ENCODE measurements at regions not wholly inside any gene's neighbourhood (a gene's known extent, or its start where the extent isn't known, plus 50 kb on each side); places are given as distances from the start of the nearest gene placed in this dataset.

- no peak overlapping the region for H3K27ac Mint-ChIP-seq
These were observed 79.8 kb upstream of the PPP1R2C start for GRCh38 chrX:42857766-42858165.

GRCh38 chrX:42869011-42869410, 91.0 kb upstream of the PPP1R2C start:
- no peak overlapping the region for H3K27ac Mint-ChIP-seq

More at GRCh38 chrX:42857766-42858165, 79.8 kb upstream of the PPP1R2C start:
- no peak for ATAC-seq (ENCODE audit: low read depth in 2 of 2)
- H3K9me3 ChIP-seq (ENCODE audit: control insufficient read depth in 2 of 2, low read length in 2 of 2), result no peaks in the 10 kb centered on the region
- Mint-ChIP-seq H3K27me3 (no peaks in the 10 kb centered on the region), H3K4me1 (peaks cover 0 to 7% (median 5%) of the 10 kb centered on the region in 4 donors), H3K4me3 (no peak overlapping the region), H3K9me3 (peaks cover 0 to 9% (median 3%) of the 10 kb centered on the region in 7 donors), H3K36me3 (no peaks in the 10 kb centered on the region)
- no peaks in the 10 kb centered on the region for H3K36me3 ChIP-seq (ENCODE audit: control insufficient read depth, insufficient read depth, low read length)
- H3K27ac ChIP-seq (ENCODE audit: insufficient read depth, low read length, poor library complexity, severe bottlenecking), result no peak overlapping the region
- DNase-seq, result no peak
- H3K4me1 ChIP-seq (ENCODE audit: control insufficient read depth, insufficient read depth, low read length, poor library complexity, severe bottlenecking), result no peaks in the 10 kb centered on the region
- H3K4me3 ChIP-seq (ENCODE audit: low read depth, low read length), result no peak overlapping the region
- no peaks in the 10 kb centered on the region for H3K27me3 ChIP-seq (ENCODE audit: control insufficient read depth, insufficient read depth, low read length)

DNA sequence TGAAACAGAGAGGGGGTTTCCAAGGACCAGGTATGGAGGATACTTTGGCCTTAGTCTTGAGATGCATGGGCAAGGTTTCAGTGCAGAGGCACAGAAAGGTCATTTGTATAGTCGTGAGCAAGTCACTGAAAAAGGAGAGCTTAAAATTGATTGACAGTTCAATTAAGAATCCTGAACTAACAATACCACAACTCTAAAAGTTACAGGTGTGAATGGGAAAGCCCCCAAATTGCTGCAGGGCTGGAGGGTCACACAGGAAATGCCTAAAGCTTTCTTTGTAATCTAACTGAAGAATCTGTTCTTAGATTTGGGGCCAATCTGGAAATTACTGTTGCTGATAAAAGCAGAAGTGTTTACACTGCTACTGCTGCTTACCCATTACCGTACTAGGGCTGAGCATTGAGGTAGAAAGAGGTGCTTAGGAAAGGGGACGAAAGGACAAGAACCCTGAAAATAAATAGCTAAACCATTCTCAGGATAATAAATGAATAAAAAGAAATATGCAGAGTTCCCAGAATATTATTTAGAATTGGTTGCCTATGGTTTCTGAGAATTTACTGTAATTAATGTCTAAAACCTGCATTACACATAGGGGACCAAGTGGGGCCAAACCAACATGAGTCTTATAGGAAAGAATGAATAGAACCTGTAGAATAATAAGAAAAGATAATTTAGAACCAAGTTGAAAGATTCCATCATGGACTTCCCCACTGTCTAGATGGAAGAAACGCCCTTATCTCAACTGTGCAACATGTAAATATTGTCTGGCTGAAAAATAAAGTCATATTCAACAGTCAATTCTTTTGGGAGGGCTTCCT, 91.9 kb upstream of the PPP1R2C start:
- no peak for ATAC-seq (ENCODE audit: low read depth in 2 of 2)
- H3K27ac ChIP-seq (ENCODE audit: insufficient read depth, low read length, poor library complexity, severe bottlenecking), result no peak overlapping the region

More at GRCh38 chrX:42869011-42869410, 91.0 kb upstream of the PPP1R2C start:
- no peak overlapping the region for H3K4me3 Mint-ChIP-seq
- peaks cover 0 to 4% (median 0%) of the 10 kb centered on the region in 7 donors for H3K9me3 Mint-ChIP-seq
- no peak for ATAC-seq (ENCODE audit: low read depth in 2 of 2)
- H3K36me3 Mint-ChIP-seq, result no peaks in the 10 kb centered on the region
- Histone ChIP-seq H3K36me3 (ENCODE audit: control insufficient read depth, insufficient read depth, low read length) (no peaks in the 10 kb centered on the region), H3K27ac (ENCODE audit: insufficient read depth, low read length, poor library complexity, severe bottlenecking) (no peak overlapping the region), H3K9me3 (ENCODE audit: control insufficient read depth in 2 of 2, low read length in 2 of 2) (no peaks in the 10 kb centered on the region), H3K4me3 (ENCODE audit: low read depth, low read length) (no peak overlapping the region), H3K4me1 (ENCODE audit: control insufficient read depth, insufficient read depth, low read length, poor library complexity, severe bottlenecking) (peaks cover 3% of the 10 kb centered on the region), H3K27me3 (ENCODE audit: control insufficient read depth, insufficient read depth, low read length) (no peaks in the 10 kb centered on the region)
- H3K4me1 Mint-ChIP-seq, result peaks cover 15 to 22% (median 19%) of the 10 kb centered on the region in 4 donors
- H3K27me3 Mint-ChIP-seq, result no peaks in the 10 kb centered on the region
- DNase-seq, result no peak

DNA sequence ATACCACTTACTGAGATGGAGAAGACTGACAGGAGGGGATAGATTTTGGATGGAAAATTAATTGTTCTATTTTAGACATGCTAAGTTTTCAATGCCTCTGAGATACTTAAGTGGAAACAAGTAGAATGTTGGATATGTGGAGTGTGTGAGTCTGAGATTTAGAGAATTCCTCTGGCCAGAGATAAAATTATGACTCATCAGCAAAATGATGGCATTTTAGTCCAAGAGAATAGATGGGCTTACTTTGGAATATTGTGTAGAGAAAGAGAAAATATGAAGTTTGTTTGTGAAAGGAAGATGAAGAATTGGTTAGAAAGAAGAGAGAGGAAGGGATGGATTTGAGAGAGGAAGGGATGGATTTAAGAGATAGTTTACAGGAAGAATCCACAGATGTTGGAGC, 108.6 kb upstream of the PPP1R2C start:
- Histone ChIP-seq H3K9me3 (ENCODE audit: control insufficient read depth in 2 of 2, low read length in 2 of 2) (no peaks in the 10 kb centered on the region), H3K27ac (ENCODE audit: insufficient read depth, low read length, poor library complexity, severe bottlenecking) (no peak overlapping the region)
- no peak overlapping the region for H3K27ac Mint-ChIP-seq

More for the DNA sequence above, 91.9 kb upstream of the PPP1R2C start:
- H3K9me3 ChIP-seq (ENCODE audit: control insufficient read depth in 2 of 2, low read length in 2 of 2), result no peaks in the 10 kb centered on the region
- H3K9me3 Mint-ChIP-seq, result peaks cover 0 to 4% (median 0%) of the 10 kb centered on the region in 7 donors
- H3K36me3 ChIP-seq (ENCODE audit: control insufficient read depth, insufficient read depth, low read length), result no peaks in the 10 kb centered on the region
- H3K4me1 Mint-ChIP-seq, result peaks cover 15 to 22% (median 19%) of the 10 kb centered on the region in 4 donors
- H3K27me3 Mint-ChIP-seq, result no peaks in the 10 kb centered on the region
- H3K27me3 ChIP-seq (ENCODE audit: control insufficient read depth, insufficient read depth, low read length), result no peaks in the 10 kb centered on the region
- no peak overlapping the region for H3K4me3 ChIP-seq (ENCODE audit: low read depth, low read length)
- H3K4me3 Mint-ChIP-seq, result no peak overlapping the region
- peaks cover 3% of the 10 kb centered on the region for H3K4me1 ChIP-seq (ENCODE audit: control insufficient read depth, insufficient read depth, low read length, poor library complexity, severe bottlenecking)
- peak overlapping the region; percentile 11 to 83 (median 64) for H3K27ac Mint-ChIP-seq
- H3K36me3 Mint-ChIP-seq, result no peaks in the 10 kb centered on the region
- DNase-seq, result peak in 1 of 3 donors; percentile 46

DNA sequence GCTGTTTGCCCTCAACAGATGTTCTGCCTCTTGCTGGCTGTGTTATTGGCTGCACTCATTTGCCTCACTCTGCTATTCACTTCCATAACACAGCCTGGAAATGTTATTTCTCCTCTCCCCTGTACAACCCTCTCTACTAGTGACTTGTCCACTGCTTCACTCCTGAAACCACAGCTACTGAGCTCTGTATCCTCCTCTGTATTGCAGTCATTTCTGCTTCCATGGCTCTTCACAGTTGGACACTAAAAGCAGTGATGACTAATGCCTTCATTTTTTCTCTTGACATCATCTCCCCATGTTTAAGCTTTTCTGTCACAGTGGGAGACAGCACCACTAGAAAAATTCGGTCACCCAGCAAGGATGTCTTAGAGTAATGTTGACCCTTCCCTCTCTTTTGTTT, 123.0 kb upstream of the PPP1R2C start:
- H3K9me3 ChIP-seq (ENCODE audit: control insufficient read depth in 2 of 2, low read length in 2 of 2), result no peaks in the 10 kb centered on the region
- H3K27me3 ChIP-seq (ENCODE audit: control insufficient read depth, insufficient read depth, low read length), result no peaks in the 10 kb centered on the region
- no peak overlapping the region for H3K4me3 Mint-ChIP-seq
- no peak for ATAC-seq (ENCODE audit: low read depth in 2 of 2)
- H3K27ac Mint-ChIP-seq, result peak overlapping the region in 2 of 3 donors; percentile 37 to 44
- no peak overlapping the region for H3K4me3 ChIP-seq (ENCODE audit: low read depth, low read length)
- peaks cover 0 to 6% (median 2%) of the 10 kb centered on the region in 7 donors for H3K9me3 Mint-ChIP-seq
- no peaks in the 10 kb centered on the region for H3K27me3 Mint-ChIP-seq
- H3K4me1 Mint-ChIP-seq, result peaks cover 6 to 16% (median 11%) of the 10 kb centered on the region in 4 donors
- no peak for DNase-seq
- H3K4me1 ChIP-seq (ENCODE audit: control insufficient read depth, insufficient read depth, low read length, poor library complexity, severe bottlenecking), result no peaks in the 10 kb centered on the region
- no peaks in the 10 kb centered on the region for H3K36me3 ChIP-seq (ENCODE audit: control insufficient read depth, insufficient read depth, low read length)
- peaks cover 27% of the 10 kb centered on the region for H3K36me3 Mint-ChIP-seq
- no peak overlapping the region for H3K27ac ChIP-seq (ENCODE audit: insufficient read depth, low read length, poor library complexity, severe bottlenecking)

More for the DNA sequence above, 108.6 kb upstream of the PPP1R2C start:
- no peaks in the 10 kb centered on the region for H3K27me3 Mint-ChIP-seq
- Histone ChIP-seq H3K27me3 (ENCODE audit: control insufficient read depth, insufficient read depth, low read length) (no peaks in the 10 kb centered on the region), H3K4me1 (ENCODE audit: control insufficient read depth, insufficient read depth, low read length, poor library complexity, severe bottlenecking) (no peaks in the 10 kb centered on the region), H3K36me3 (ENCODE audit: control insufficient read depth, insufficient read depth, low read length) (no peaks in the 10 kb centered on the region), H3K4me3 (ENCODE audit: low read depth, low read length) (no peak overlapping the region)
- ATAC-seq (ENCODE audit: low read depth in 2 of 2) (no peak), DNase-seq (no peak)
- H3K9me3 Mint-ChIP-seq, result peaks cover 0 to 22% (median 3%) of the 10 kb centered on the region in 7 donors
- peak overlapping the region in 2 of 4 donors; percentile 10 to 78 for H3K4me3 Mint-ChIP-seq
- H3K4me1 Mint-ChIP-seq, result peaks cover 0 to 7% (median 2%) of the 10 kb centered on the region in 4 donors
- peaks cover 8% of the 10 kb centered on the region for H3K36me3 Mint-ChIP-seq

DNA sequence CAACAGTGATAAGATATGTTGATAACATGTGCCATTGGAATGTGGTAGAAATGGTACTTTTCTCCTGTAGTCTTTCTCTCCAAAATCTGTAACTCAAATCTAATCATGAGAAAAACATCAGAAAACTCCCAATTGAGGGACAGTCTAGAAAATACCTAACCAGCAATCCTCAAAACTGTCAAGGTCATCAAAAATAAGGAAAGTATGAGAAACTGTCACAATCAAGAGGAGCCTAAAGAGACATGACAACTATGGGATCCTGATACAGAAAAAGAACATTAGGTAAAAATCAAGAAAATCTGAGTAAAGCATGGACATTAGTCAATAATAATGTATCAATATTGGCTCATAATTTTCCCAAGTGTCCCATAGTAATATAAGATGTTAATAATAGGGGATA, 124.5 kb upstream of the PPP1R2C start:
- Histone ChIP-seq H3K4me1 (ENCODE audit: control insufficient read depth, insufficient read depth, low read length, poor library complexity, severe bottlenecking) (no peaks in the 10 kb centered on the region), H3K4me3 (ENCODE audit: low read depth, low read length) (no peak overlapping the region), H3K27me3 (ENCODE audit: control insufficient read depth, insufficient read depth, low read length) (no peaks in the 10 kb centered on the region), H3K36me3 (ENCODE audit: control insufficient read depth, insufficient read depth, low read length) (no peaks in the 10 kb centered on the region), H3K27ac (ENCODE audit: insufficient read depth, low read length, poor library complexity, severe bottlenecking) (no peak overlapping the region), H3K9me3 (ENCODE audit: control insufficient read depth in 2 of 2, low read length in 2 of 2) (no peaks in the 10 kb centered on the region)
- peaks cover 0 to 7% (median 2%) of the 10 kb centered on the region in 7 donors for H3K9me3 Mint-ChIP-seq
- ATAC-seq (ENCODE audit: low read depth in 2 of 2), result no peak
- no peaks in the 10 kb centered on the region for H3K27me3 Mint-ChIP-seq
- no peak overlapping the region for H3K4me3 Mint-ChIP-seq
- no peak for DNase-seq
- peaks cover 27% of the 10 kb centered on the region for H3K36me3 Mint-ChIP-seq
- H3K27ac Mint-ChIP-seq, result peak overlapping the region in 1 of 3 donors; percentile 93
- H3K4me1 Mint-ChIP-seq, result peaks cover 6 to 16% (median 11%) of the 10 kb centered on the region in 4 donors

DNA sequence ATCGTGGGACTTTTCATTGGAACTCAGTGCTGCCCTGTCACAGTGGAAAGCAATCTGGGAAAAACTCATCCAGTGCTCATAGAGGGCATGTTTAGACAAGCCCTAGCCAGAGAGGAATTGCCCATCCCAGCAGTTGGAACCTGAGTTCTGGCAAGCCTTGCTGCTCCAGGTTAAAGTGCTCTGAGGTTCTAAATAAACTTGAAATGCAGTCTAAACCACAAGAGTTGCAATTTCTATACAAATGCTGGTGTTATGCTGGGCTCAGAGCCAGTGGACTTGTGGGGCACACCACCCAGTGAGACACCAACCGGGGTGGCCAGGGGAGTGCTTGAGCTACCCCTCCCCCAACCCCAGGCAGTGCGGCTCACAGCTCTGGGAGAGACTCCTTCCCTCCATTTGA, 142.8 kb upstream of the PPP1R2C start:
- Histone ChIP-seq H3K4me1 (ENCODE audit: control insufficient read depth, insufficient read depth, low read length, poor library complexity, severe bottlenecking) (no peaks in the 10 kb centered on the region), H3K36me3 (ENCODE audit: control insufficient read depth, insufficient read depth, low read length) (no peaks in the 10 kb centered on the region), H3K4me3 (ENCODE audit: low read depth, low read length) (no peak overlapping the region), H3K27ac (ENCODE audit: insufficient read depth, low read length, poor library complexity, severe bottlenecking) (no peak overlapping the region), H3K9me3 (ENCODE audit: control insufficient read depth in 2 of 2, low read length in 2 of 2) (peaks cover 0 to 2% of the 10 kb centered on the region in 2 experiments), H3K27me3 (ENCODE audit: control insufficient read depth, insufficient read depth, low read length) (no peaks in the 10 kb centered on the region)
- H3K4me1 Mint-ChIP-seq, result peaks cover 0 to 5% (median 0%) of the 10 kb centered on the region in 4 donors
- peaks cover 7% of the 10 kb centered on the region for H3K36me3 Mint-ChIP-seq
- no peak overlapping the region for H3K4me3 Mint-ChIP-seq
- peaks cover 0 to 13% (median 3%) of the 10 kb centered on the region in 7 donors for H3K9me3 Mint-ChIP-seq
- H3K27me3 Mint-ChIP-seq, result no peaks in the 10 kb centered on the region
- H3K27ac Mint-ChIP-seq, result no peak overlapping the region
- ATAC-seq (ENCODE audit: low read depth in 2 of 2) (no peak), DNase-seq (no peak)
